GM19035 (cell line): ENCODE measurements at regions not wholly inside any gene's neighbourhood (a gene's known extent, or its start where the extent isn't known, plus 50 kb on each side); places are given as distances from the start of the nearest gene placed in this dataset.

Source experiments
- ATAC-seq: cut with Tn5 transposase; IDR thresholded peaks from one replicate; pipeline ENCODE4 v1.9.1; 2021; ENCODE audit not compliant: unreplicated experiment

DNA sequence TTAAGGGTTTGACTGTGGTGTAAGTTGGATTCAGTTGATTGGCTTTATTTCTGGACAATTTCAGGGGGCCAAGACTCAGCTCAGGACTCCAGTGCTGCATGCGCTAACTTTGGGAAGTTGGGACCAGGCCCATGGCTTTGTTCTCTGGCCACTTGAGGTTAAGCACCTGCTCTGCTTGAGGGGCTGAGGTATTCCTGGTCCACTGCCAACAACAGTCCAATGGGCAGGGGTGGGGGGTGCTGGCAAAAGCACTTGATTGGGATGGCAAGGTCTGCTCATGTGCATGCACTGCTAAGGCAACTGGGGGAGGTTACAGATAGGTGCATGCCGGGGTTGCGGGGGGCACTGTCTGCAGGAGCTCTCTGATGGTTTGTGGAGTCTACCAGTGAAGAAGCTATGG is 52.6 kb upstream of the ASB17 start:
- no peak for ATAC-seq

DNA sequence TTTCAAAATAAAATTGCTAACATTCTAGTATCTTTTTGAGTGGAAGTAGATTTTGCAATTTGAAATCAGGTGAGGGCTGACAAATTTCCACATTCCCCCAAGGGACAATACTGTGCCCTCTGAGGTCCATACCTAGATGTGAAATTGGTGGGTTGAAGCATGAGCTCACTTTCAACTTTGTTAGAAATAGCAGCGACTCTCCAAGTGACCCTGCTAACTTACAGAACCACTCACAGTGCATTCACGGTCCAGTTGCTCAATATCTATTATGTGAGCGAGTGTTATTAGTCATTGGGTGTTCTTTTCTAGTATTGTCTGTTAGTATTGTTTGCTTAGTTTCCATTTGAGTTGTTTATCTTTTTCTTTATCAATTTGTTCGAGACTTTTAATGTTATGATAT is 53.6 kb upstream of the ASB17 start:
- peak; percentile 79 for ATAC-seq

DNA sequence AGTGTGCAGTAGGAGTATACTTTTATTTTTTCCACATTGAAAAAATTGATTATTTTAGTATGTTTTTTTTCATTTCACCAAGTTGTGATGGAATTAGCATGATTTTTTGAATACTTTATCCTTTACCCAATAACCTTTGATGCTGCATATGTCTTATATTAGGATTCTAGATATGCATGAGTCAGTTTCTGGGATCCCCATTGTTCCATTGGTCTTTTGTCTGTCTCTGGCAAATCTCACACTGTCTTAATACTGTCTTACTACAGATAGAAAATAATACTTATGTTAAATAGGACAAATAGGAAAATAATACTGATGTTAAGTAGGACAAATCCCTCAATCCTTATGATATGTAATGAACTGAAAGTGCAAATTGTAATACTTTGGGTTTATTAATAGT is 54.3 kb upstream of the ASB17 start:
- no peak for ATAC-seq

DNA sequence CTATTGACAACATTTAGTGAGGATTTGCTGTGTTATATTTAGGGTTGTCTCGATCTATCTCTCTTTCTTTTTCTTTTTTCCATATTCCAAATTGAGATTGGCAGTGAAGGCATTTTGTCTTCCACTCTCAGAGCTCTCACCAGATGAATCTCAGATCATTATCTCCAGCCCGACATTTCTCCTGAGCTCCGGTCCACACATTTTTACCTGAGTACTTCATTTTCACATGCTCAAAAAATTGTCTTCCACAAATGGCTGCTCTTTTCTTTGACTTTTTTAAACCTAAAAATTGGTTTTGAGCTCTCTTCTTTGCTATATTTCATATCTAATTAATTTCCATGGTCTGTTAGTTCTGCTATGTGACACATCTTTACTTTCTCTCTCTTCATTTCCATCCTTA is 56.9 kb upstream of the ASB17 start:
- no peak for ATAC-seq

DNA sequence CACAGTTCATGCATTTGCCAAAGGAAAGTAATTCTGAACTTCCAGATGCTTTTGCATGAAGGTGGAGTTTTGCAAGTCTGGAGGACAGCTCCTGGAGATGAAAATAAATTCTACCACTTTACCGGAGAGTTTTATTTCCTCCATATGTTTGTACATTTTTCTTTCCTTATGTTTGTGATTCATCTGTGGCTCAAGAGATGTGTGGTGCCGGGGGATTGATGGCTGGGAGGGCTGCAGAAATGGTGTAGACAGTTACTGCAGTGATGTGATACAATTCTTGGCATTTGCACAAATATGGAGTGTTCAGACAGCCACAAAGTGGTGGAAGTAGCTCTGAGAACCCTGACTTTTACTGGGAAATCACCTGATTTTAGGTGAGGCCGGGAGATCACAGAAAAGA is 58.5 kb upstream of the ASB17 start:
- no peak for ATAC-seq

DNA sequence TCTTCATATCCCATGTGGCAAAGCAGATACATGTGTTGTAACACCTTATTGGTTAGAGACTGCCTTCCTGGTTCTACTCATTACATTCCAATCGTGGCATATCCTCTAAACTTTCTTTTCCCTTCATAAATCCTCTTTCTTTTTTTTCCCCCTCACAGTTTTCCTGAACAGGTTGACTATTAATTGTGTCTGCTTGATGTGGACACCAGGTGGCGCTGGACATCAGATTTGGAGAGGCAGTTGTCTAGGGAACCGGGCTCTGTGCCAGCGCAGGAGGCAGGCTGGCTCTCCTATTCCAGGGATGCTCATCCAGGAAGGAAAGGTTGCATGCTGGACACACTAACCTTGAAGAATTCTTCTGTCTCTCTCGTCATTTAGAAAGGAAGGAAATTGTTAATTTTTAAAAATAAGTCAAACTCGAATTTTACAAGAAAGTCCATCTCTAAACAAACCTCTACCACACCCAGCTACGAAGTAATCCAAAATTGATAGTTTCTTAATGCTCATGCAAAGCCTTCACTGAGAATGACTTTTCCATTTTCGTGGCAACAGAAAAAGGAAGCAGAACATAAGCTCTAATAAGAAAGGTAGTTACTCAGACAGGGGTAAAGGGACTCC is 59.4 kb upstream of the ASB17 start:
- peak; percentile 93 for ATAC-seq

DNA sequence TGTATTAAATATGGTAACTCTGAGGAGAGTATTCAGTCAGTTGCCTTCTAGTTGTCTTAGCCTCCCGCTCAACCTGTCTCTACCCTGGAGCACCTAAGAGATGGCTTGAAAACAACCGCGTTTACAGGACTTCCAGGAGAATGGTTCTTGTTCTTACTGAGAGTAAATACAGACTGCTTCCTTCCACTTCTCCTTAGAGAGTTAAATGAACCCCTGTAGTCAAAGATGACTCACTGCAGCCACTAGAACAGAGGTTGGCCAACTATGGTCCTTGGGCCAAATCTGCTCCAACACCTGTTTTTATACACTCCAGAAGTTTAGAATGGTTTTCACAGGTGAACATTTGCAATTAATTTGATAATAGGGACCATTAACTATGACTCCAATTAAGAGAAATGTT is 60.1 kb upstream of the ASB17 start:
- ATAC-seq: no peak

DNA sequence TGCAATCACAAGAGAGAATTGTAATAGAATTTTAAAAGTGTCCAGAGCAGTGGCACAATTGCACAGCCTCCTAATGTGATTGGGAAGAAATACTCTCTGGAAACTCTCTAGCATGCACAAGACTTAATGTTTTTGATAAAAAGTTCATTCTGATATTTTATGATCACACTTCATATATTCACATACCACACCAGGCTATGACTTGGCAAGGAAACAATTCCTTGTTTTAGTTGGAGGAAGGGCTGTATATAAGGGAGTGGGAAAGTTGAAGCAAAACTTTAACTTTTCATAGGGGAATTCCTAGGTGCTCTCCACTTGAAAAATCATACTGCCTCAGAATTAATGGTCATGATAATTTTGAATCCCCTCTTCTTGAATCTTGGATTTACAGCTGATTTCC is 61.5 kb upstream of the ASB17 start:
- ATAC-seq: no peak

DNA sequence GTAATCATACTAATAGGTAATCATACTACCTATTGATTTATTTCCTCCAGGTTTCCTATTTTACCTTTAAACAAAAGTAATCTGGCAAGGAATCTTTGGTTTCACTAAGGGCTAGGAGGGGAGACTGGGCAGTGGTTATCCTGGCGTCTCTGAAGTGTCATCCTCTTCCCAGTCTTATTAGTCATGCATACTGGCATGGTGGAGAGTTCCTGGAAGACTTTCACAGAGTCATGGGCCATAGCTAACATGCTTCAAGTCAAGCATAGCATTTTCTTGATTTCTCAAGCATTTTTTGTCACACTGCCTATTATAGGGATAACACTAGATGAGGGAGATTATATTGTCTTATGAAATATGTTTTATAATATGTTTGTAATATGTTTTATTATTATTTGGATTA is 64.0 kb upstream of the ASB17 start:
- no peak for ATAC-seq

DNA sequence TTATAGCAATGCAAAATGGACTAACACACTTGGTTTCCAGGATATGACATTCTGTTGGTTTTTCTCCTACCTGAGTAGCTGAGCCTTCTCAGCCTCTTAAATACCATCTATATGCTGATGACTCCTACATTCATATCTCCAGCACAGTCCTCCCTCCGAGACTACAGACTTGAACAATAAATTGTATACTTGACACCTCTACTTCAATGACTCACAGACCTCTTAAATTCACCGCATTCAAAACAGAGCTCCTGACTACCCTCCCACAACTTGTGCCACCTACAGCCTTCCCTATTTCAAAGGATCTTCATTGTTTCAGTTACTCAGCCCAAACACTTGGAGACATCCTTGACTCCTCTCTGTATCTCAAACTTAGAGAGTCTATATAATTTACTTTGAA is 66.8 kb upstream of the ASB17 start:
- ATAC-seq: no peak

DNA sequence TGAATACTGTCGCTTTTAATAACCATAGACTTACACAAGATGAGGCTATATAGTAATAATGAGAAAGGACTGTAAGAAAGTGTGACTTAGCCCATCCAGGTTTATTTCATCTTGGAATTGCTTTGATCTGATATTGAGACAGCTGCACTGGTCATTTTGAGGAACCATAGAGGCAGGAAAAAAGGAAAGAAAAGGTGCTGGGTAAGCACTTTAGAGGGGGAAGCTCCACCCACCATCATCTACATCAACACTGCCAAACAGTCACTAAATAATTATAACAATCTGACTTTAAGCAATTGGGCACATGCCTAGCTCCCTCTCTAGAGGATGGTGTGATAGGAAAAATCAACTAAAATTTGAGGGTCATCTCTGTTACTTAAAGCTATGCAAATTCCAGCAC is 70.6 kb upstream of the ST6GALNAC3 start:
- no peak for ATAC-seq

DNA sequence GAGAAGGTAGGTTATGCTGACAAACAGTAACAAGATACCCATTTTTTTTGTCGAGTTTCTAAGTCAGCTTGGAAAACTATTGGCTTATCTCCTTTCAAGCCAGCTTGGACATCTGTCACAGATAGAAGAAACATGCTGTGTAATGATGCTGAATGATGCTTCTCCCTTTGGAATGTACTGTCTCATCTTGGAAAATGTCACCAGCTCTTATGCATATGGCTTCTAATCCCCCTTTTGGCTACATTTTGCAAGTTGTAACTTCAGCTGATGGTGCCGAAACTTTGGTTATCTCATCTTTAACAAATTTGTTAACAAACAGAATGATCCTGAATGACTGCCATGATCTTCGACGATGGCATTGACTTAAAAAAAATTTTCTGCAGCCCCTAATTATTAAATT is 68.8 kb upstream of the ST6GALNAC3 start:
- ATAC-seq: no peak

DNA sequence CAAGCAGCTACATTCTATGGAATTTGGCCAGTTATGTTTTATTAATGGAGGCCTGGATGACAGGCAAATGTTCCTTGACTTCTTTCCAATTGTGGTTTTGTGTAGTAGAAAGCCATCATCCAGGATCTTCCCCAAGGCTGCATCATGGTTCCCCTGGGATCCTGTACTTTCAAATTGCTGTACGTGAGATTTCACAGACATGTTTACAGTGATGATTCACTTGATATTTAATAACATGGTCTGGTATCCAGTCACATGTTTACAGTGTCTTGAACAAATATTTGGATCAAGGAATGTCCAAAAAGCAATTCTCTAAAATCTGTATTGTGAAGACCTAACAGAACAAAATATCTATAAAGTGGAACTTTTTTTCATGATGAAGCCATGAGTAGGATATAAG is 68.3 kb upstream of the ST6GALNAC3 start:
- no peak for ATAC-seq

DNA sequence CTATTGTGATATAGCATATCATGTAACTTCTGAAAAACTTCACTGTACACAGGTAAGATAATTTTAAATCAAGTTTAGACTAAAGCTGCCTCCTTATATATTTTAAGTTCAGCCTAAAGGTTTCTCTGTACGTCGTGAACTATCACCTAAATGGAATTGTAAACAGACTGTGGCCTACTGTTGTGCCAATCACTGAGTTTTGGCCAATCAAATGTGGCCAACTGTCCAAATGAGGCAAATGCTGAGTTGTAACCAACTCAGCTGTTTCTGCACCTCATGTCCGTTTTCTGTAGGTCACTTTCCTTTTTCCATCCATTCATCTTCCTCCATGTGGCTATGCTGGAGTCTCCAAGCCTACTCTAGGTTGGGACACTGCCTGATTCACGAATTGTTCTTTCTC is 63.7 kb upstream of the ST6GALNAC3 start:
- no peak for ATAC-seq

DNA sequence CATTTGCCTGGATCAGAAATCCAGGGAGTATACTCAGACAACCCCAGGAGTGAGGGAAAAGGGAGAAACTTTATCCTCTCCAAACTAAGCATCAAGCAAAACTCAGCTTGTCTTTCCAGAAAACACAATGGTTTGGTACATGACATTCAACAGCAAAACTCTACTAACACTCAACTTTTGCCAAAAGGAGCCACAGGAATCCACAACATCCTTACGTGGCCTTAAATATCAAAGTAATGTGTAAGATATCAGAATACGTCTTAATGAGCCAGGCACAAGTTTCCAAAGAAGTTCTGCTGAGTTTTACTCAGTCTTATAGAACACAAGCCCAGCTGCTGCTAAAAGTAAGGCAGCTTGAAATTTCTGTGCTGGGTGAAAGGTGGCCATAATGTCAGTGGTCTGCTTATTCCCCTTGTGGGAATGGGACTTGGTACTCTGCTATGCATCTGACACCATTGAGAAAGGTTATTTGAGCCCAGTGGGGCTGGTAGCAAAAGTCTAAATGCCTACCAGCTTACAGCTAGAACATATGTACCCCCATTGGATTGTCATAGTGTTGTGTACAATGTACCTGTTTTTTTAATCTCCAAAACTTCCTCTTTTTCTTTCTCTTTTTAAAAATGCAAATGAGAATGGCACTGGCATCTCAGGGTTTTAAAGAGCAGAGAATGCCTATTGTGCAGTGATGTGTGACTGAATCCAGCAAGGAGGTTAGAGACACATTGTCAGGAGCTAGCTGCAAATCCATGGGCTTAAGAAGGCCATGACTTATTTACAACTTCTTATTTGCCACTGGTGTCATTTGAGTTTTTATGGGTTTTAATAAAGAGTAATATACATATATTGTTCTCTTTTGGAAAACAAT is 62.0 kb upstream of the ST6GALNAC3 start:
- ATAC-seq: no peak

DNA sequence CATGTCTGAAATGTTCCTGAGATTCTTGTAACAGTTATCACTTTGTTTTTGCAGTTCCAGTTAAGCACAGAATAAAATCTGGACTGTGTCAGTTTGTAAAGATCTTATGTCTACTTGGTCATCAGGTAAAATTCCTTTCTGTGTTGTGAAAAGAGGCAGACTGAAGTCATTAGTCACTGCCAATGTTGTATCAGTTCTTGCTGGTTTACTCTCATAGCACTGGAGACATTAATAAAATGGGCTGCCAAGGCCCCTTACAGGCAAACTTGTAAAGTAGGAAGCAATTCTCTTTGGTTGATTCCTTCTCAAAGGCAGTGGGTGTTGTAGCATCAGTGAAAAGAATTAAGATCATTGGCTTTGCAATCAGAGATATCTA is 61.4 kb upstream of the ST6GALNAC3 start:
- ATAC-seq: no peak

DNA sequence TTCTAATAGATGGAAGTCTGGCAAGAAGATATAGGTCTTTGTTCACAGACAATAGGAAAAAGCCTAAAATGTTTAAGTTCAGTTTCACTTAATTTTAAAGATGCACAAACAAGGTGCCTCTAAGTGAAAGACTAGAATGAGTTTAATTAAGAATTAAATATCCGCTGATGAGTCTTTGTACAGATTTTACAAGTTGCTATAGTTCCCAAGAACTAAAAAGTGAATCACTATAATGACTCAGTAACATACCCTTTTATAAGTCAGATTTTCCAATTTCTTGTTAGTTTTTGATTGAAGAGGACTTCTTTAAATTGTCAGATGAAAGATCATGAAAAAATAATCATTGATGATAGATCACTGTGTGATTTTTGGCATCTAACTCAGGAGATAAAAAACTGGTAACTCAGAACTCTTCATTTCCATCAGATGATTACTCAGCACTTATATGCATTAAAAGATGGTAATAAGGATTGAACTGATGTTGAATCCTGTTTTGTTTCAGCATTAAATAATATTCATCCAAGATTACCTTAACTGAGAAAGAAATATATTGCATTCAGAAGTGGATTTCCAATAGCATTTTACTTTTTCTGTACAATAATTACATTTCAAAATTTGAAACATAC is 59.0 kb upstream of the ST6GALNAC3 start:
- ATAC-seq: no peak

DNA sequence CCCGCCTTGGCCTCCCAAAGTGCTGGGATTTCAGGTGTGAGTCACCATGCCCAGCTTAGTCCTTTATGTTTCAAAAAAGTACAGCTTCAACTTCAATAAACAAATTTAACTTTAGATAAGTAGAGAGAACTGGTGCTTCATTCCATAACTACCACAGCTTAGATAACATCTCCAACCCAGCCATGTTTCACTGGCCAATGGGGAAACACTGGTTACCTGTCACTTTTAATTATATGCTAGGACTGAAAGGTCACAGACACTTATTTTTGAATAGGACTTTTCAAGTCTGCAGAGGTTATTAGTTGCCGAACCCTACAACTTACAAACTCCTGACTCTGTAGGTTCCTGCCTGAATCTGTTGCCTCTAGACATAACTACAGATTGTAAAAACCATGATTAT is 56.5 kb upstream of the ST6GALNAC3 start:
- ATAC-seq: no peak

DNA sequence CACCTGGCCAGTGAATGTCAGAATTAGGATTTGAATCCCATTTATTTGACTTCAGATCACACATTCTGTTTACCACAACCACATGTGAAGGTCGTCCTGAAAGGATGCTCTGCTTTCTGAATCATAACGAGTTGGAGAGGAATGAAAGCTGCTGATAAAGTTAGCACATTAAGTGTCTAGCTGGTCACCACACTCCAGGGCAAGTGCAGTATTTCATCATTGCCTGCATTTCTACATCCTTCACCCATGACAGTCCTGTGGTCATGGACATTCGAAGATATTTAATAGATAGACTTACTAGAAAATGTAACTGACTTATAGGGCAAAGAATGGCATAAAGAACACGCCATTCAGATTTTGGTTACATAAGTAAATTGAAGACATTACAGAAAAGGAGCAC is 52.7 kb upstream of the ST6GALNAC3 start:
- ATAC-seq: no peak

DNA sequence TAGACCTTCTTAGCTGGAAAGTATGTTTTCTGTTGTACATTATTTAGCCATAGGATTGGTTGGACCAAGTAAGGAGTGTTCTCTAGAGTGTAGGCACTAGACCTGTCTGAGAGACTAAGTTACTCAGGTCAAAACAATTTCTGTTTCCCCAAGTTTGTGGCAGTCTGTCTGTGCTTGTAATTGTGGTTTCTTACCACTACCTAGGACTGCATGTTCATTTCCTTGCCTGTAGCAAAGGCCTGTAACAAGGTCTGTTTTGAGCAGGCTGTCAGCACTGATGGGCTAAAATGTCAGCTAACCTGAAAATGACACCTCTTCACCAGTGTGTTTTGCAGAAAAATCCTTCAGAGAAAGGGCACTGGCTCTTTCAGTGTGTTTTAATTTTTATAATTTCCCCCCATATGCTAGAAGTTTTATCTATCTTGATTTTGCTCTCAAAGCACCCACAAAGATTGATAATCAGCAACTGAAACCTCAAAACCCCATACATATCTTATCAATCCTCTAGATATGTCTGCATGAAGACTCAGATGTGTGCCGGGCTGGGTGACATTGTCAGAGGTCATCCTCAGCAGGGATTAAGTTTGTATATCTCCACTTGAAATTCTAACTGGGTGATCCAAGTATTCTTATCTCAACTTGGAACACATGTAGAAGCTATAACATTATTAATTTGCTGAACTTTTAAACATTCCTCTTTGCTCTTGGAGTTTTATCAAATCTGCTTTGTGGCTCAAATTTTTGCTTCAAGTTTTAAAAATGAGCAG is 50.7 kb upstream of the ST6GALNAC3 start:
- ATAC-seq: no peak
